GM12878 (cell line): ENCODE measurements at regions not wholly inside any gene's neighbourhood (a gene's known extent, or its start where the extent isn't known, plus 50 kb on each side); places are given as distances from the start of the nearest gene placed in this dataset.

Source experiments
- ATAC-seq: fragments of 200-7000 bp; cut with Tn5 transposase; 3 replicates; pipeline ENCODE4 v1.9.1; 2020; ENCODE audit warnings: mild to moderate bottlenecking, moderate library complexity
- BruUV-seq: library from RNA; stranded (reverse); fragments of 400-500 nt; replicated peaks from 2 replicates; lab custom pipeline; 2021; lab: Mats Ljungman, UMichigan
- CTCF ChIA-PET: fragments of 300-600 bp; sonication (Branson Sonifier 250); formaldehyde crosslinking; extraction: SDS; loops from one replicate; lab custom pipeline; 2021; ENCODE audit warnings: inconsistent platforms; lab: Yijun Ruan, JAX
- POLR2A ChIA-PET: fragments of 350-600 bp; formaldehyde crosslinking; extraction: SDS; loops from one replicate; lab custom pipeline; 2021; ENCODE audit warnings: inconsistent platforms; lab: Charles Lee
- RAD21 ChIA-PET: fragments of 300-600 bp; sonication (Branson Sonifier 250); formaldehyde crosslinking; loops from one replicate; lab custom pipeline; 2023; ENCODE audit warnings: antibody characterized with exemption; ENCODE audit not compliant: unreplicated experiment; lab: Charles Lee
- SMC1A ChIA-PET: fragments of 300-600 bp; sonication (Branson Sonifier 250); formaldehyde crosslinking; loops from one replicate; lab custom pipeline; 2023; ENCODE audit not compliant: unreplicated experiment, uncharacterized antibody; lab: Charles Lee
- DNase-seq: peaks from one replicate; pipeline ENCODE4 v3.0.0-alpha.2; 2011; ENCODE audit warnings: low read depth, low spot score
- FAIRE-seq: peaks from 3 replicates; lab custom pipeline; 2011; peaks lifted over from hg19 to GRCh38; lab: Jason Lieb, UNC
- H2AFZ ChIP-seq: 2 replicates; pipeline ENCODE4 v1.6.0; 2011; ENCODE audit warnings: low read depth, low read length, control low read depth; ENCODE audit not compliant: control insufficient read depth
- H3K27ac ChIP-seq: 2 replicates; pipeline ENCODE4 v1.5.1; 2011; ENCODE audit warnings: control low read depth; ENCODE audit not compliant: control insufficient read depth, insufficient read depth
- H3K27me3 ChIP-seq, 2 experiments: replicated peaks in 1 of 2; 2 replicates each; pipeline versions ENCODE4 v1.6.0 to v1.6.1; 2011; ENCODE audit warnings: low read length in 1 of 2; ENCODE audit not compliant: control insufficient read depth in 2 of 2, insufficient read depth in 2 of 2
- H3K36me3 ChIP-seq, 2 experiments: 2 replicates each; pipeline ENCODE4 v1.5.1; 2011; ENCODE audit warnings: low read length in 1 of 2; ENCODE audit not compliant: control insufficient read depth in 2 of 2, insufficient read depth in 2 of 2
- H3K4me1 ChIP-seq: 2 replicates; pipeline ENCODE4 v1.6.1; 2011; ENCODE audit warnings: mild to moderate bottlenecking, low read length, moderate library complexity, mixed read lengths; ENCODE audit not compliant: control insufficient read depth, insufficient read depth
- H3K4me2 ChIP-seq: 2 replicates; pipeline ENCODE4 v1.6.0; 2011; ENCODE audit warnings: control low read depth; ENCODE audit not compliant: control insufficient read depth, insufficient read depth
- H3K4me3 ChIP-seq: fragments of 200-600 bp; sonication (generic); 2 replicates; pipeline ENCODE4 v1.5.1; 2016
- H3K79me2 ChIP-seq: 2 replicates; pipeline ENCODE4 v1.6.0; 2011; ENCODE audit warnings: low read length; ENCODE audit not compliant: control insufficient read depth, insufficient read depth
- H3K9ac ChIP-seq: 2 replicates; pipeline ENCODE4 v1.8.0; 2011; ENCODE audit warnings: low read length, control low read depth, mixed read lengths; ENCODE audit not compliant: control insufficient read depth, insufficient read depth
- H3K9me3 ChIP-seq: replicated peaks from 3 replicates; pipeline ENCODE4 v1.5.1; 2011; ENCODE audit warnings: mild to moderate bottlenecking, low read length; ENCODE audit not compliant: control insufficient read depth, insufficient read depth
- H4K20me1 ChIP-seq: 2 replicates; pipeline ENCODE4 v1.6.0; 2011; ENCODE audit not compliant: control insufficient read depth, insufficient read depth
- MTA2 ChIP-seq: fragments of 450-650 bp; IDR thresholded peaks from 2 replicates; pipeline ENCODE4 v1.6.1; 2016; ENCODE audit warnings: low read depth, mild to moderate bottlenecking, moderate library complexity
- PRDM15 ChIP-seq: fragments of 450-650 bp; formaldehyde crosslinking; IDR thresholded peaks from 2 replicates; pipeline ENCODE4 v1.4.0; 2020; ENCODE audit warnings: mild to moderate bottlenecking, moderate library complexity
- WGBS: methylation state at CpG from one replicate; pipeline ENCODE4 v1.1.6; 2016; ENCODE audit warnings: low lambda C conversion rate; ENCODE audit not compliant: insufficient replicate concordance, insufficient coverage; ENCODE audit errors: missing lambda C conversion rate; 5-methylcytosine and 5-hydroxymethylcytosine counted together
- in situ Hi-C: fragments of 300-500 bp; cut with MboI; formaldehyde crosslinking; loops from 9 replicates; pipeline ENCODE4 v1.14.3; 2018; ENCODE audit warnings: mixed read lengths
- intact Hi-C: fragments of 100-400 bp; cut with micrococcal nuclease; formaldehyde crosslinking; loops from one replicate; pipeline ENCODE4 v1.14.2; 2022; ENCODE audit not compliant: unreplicated experiment

GRCh38 chr17:77076124-77076830 is 64.5 kb upstream of the SEC14L1 start:
- Histone ChIP-seq H3K27ac (no peak overlapping the region), H3K9me3 (no peaks in the 10 kb centered on the region), H3K4me2 (no peak overlapping the region), H3K27me3 (no peaks in the 10 kb centered on the region; a peak in 1 of 4 replicates), H3K36me3 (no peaks in the 10 kb centered on the region), H3K79me2 (no peaks in the 10 kb centered on the region), H2AFZ (no peak overlapping the region), H3K9ac (no peak overlapping the region), H4K20me1 (no peaks in the 10 kb centered on the region), H3K4me3 (no peak overlapping the region), H3K4me1 (no peaks in the 10 kb centered on the region)
- ATAC-seq (no peak), FAIRE-seq (no peak), DNase-seq (no peak)
- BruUV-seq, result no TSS peak
- CTCF ChIA-PET, result interaction anchor here (0.6 to 5.3 kb wide), 4 partner anchors 9 to 73 kb away, joined by 3 to 29 read pairs (median 3); no protein-coding TSS in a partner anchor
- RAD21 ChIA-PET, result no interaction called here
- in situ Hi-C loops (no loop called here), intact Hi-C loops (no loop called here)
- TF ChIP-seq PRDM15 (CRISPR knock-in tag) (no peak), MTA2 (no peak)
- POLR2A ChIA-PET, result no interaction called here
- 21% methylated on average over 14 of the region's 14 CpGs for WGBS
- SMC1A ChIA-PET, result interaction anchor here (0.6 to 0.7 kb wide), 2 partner anchors 76 to 261 kb away, joined by 3 read pairs; no protein-coding TSS in a partner anchor
